ENCODE measurements at regions not wholly inside any gene's neighbourhood (a gene's known extent, or its start where the extent isn't known, plus 50 kb on each side); places are given as distances from the start of the nearest gene placed in this dataset.

- Histone ChIP-seq H3F3A (ENCODE audit: control insufficient read depth, insufficient read depth) (no peaks in the 10 kb centered on the region), H3K27ac (ENCODE audit: low read depth, low read length) (no peak overlapping the region), H3K27me3 (ENCODE audit: control insufficient read depth, low read length) (no peaks in the 10 kb centered on the region), H3K9me2 (replicated peaks; ENCODE audit: control insufficient read depth, low read length) (no peaks in the 10 kb centered on the region), H3K79me2 (ENCODE audit: control insufficient read depth, low read length) (no peaks in the 10 kb centered on the region), H3K4me3 (ENCODE audit: low read length) (no peak overlapping the region), H3K36me3 (ENCODE audit: control insufficient read depth, low read length) (no peaks in the 10 kb centered on the region), H3K4me1 (ENCODE audit: control insufficient read depth, low read length) (no peaks in the 10 kb centered on the region), H3K4me2 (ENCODE audit: low read length) (no peak overlapping the region), H3K9me3 (ENCODE audit: control insufficient read depth, insufficient read depth, low read length) (no peaks in the 10 kb centered on the region), H4K20me1 (ENCODE audit: control insufficient read depth, insufficient read depth, low read depth, low read length) (no peaks in the 10 kb centered on the region)
- TF ChIP-seq CTCF (IDR thresholded peaks at IDR 0.05; ENCODE audit: low read depth, low read length, poor library complexity, severe bottlenecking), result no peak
- no peak for TF ChIP-seq EZH2phosphoT487 (IDR thresholded peaks at IDR 0.05; ENCODE audit: borderline replicate concordance, low read length)
Measured at GRCh38 chr18:78820161-78820834, 159.3 kb upstream of the SALL3 start.

GRCh38 chr18:78821396-78821795 lies 158.2 kb upstream of the SALL3 start:
- Histone ChIP-seq H3K79me2 (ENCODE audit: control insufficient read depth, low read length) (no peaks in the 10 kb centered on the region), H3K4me2 (ENCODE audit: low read length) (no peak overlapping the region), H3K36me3 (ENCODE audit: control insufficient read depth, low read length) (no peaks in the 10 kb centered on the region), H3K9me2 (replicated peaks; ENCODE audit: control insufficient read depth, low read length) (no peaks in the 10 kb centered on the region), H3K4me3 (ENCODE audit: low read length) (no peak overlapping the region), H3K9me3 (ENCODE audit: control insufficient read depth, insufficient read depth, low read length) (no peaks in the 10 kb centered on the region), H4K20me1 (ENCODE audit: control insufficient read depth, insufficient read depth, low read depth, low read length) (no peaks in the 10 kb centered on the region), H3F3A (ENCODE audit: control insufficient read depth, insufficient read depth) (no peaks in the 10 kb centered on the region), H3K27me3 (ENCODE audit: control insufficient read depth, low read length) (no peaks in the 10 kb centered on the region), H3K4me1 (ENCODE audit: control insufficient read depth, low read length) (no peaks in the 10 kb centered on the region), H3K27ac (ENCODE audit: low read depth, low read length) (no peak overlapping the region)
- TF ChIP-seq EZH2phosphoT487 (IDR thresholded peaks at IDR 0.05; ENCODE audit: borderline replicate concordance, low read length), result no peak
- TF ChIP-seq CTCF (IDR thresholded peaks at IDR 0.05; ENCODE audit: low read depth, low read length, poor library complexity, severe bottlenecking), result no peak

- H3K27ac ChIP-seq (ENCODE audit: low read depth, low read length), result no peak overlapping the region
- H4K20me1 ChIP-seq (ENCODE audit: control insufficient read depth, insufficient read depth, low read depth, low read length), result no peaks in the 10 kb centered on the region
- no peak for TF ChIP-seq EZH2phosphoT487 (IDR thresholded peaks at IDR 0.05; ENCODE audit: borderline replicate concordance, low read length)
- no peak for TF ChIP-seq CTCF (IDR thresholded peaks at IDR 0.05; ENCODE audit: low read depth, low read length, poor library complexity, severe bottlenecking)
- H3K27me3 ChIP-seq (ENCODE audit: control insufficient read depth, low read length), result no peaks in the 10 kb centered on the region
- H3K36me3 ChIP-seq (ENCODE audit: control insufficient read depth, low read length), result no peaks in the 10 kb centered on the region
- no peak overlapping the region for H3K4me3 ChIP-seq (ENCODE audit: low read length)
- no peaks in the 10 kb centered on the region for H3F3A ChIP-seq (ENCODE audit: control insufficient read depth, insufficient read depth)
- H3K9me3 ChIP-seq (ENCODE audit: control insufficient read depth, insufficient read depth, low read length), result no peaks in the 10 kb centered on the region
- H3K9me2 ChIP-seq (replicated peaks; ENCODE audit: control insufficient read depth, low read length), result no peaks in the 10 kb centered on the region
- H3K4me1 ChIP-seq (ENCODE audit: control insufficient read depth, low read length), result no peaks in the 10 kb centered on the region
- no peak overlapping the region for H3K4me2 ChIP-seq (ENCODE audit: low read length)
- H3K79me2 ChIP-seq (ENCODE audit: control insufficient read depth, low read length), result no peaks in the 10 kb centered on the region
Measured at GRCh38 chr18:78822171-78822948, 157.3 kb upstream of the SALL3 start.
